Neural cell (in vitro differentiated cells): ENCODE measurements at regions not wholly inside any gene's neighbourhood (a gene's known extent, or its start where the extent isn't known, plus 50 kb on each side); places are given as distances from the start of the nearest gene placed in this dataset.

Experiments
- H2AFZ ChIP-seq: fragments of 200-600, 300-800 bp; sonication (generic), shearing (Covaris generic); 2 replicates; pipeline ENCODE4 v1.6.0; 2014; ENCODE audit warnings: low read depth, mild to moderate bottlenecking, antibody characterized with exemption, low read length, moderate library complexity
- H3F3A ChIP-seq: fragments of 200-600 bp; shearing (Covaris generic); 2 replicates; pipeline ENCODE4 v1.6.1; 2016; ENCODE audit warnings: mild to moderate bottlenecking, moderate library complexity, mixed read lengths, antibody characterized with exemption, low read length; ENCODE audit not compliant: insufficient read depth, poor library complexity, severe bottlenecking
- H3K27ac ChIP-seq: fragments of 200-600, 300-800 bp; sonication (generic), shearing (Covaris generic); 2 replicates; pipeline ENCODE4 v1.5.1; 2014; ENCODE audit warnings: mild to moderate bottlenecking, low read length, moderate library complexity
- H3K27me3 ChIP-seq: fragments of 300-800, 200-600 bp; sonication (generic), shearing (Covaris generic); 2 replicates; pipeline ENCODE4 v1.6.0; 2014; ENCODE audit warnings: mild to moderate bottlenecking, low read depth, low read length, moderate library complexity; ENCODE audit not compliant: insufficient read depth
- H3K36me3 ChIP-seq: fragments of 300-800, 200-600 bp; sonication (generic), shearing (Covaris generic); 2 replicates; pipeline ENCODE4 v1.5.1; 2014; ENCODE audit warnings: mild to moderate bottlenecking, antibody characterized with exemption, low read length, moderate library complexity; ENCODE audit not compliant: insufficient read depth
- H3K4me2 ChIP-seq: fragments of 300-800, 200-600 bp; sonication (generic), shearing (Covaris generic); 2 replicates; pipeline ENCODE4 v1.6.0; 2014; ENCODE audit warnings: mild to moderate bottlenecking, low read length
- H3K4me3 ChIP-seq: fragments of 300-800, 200-600 bp; sonication (generic), shearing (Covaris generic); 2 replicates; pipeline ENCODE4 v1.5.1; 2014; ENCODE audit warnings: mild to moderate bottlenecking, low read length, moderate library complexity
- H3K79me2 ChIP-seq: fragments of 200-600 bp; shearing (Covaris generic); replicated peaks from 2 replicates; pipeline ENCODE4 v1.6.0; 2014; ENCODE audit warnings: mild to moderate bottlenecking, low read length, moderate library complexity; ENCODE audit not compliant: insufficient read depth
- H3K9ac ChIP-seq: fragments of 300-800, 200-600 bp; sonication (generic), shearing (Covaris generic); 2 replicates; pipeline ENCODE4 v1.6.1; 2016; ENCODE audit warnings: mild to moderate bottlenecking, low read length, mixed read lengths
- H3K9me2 ChIP-seq: fragments of 200-600 bp; shearing (Covaris generic); 2 replicates; pipeline ENCODE4 v1.6.1; 2016; ENCODE audit warnings: mild to moderate bottlenecking, low read length, mixed read lengths; ENCODE audit not compliant: insufficient read depth
- H3K9me3 ChIP-seq: fragments of 200-600, 300-800 bp; sonication (generic), shearing (Covaris generic); 2 replicates; pipeline ENCODE4 v1.6.1; 2016; ENCODE audit warnings: mild to moderate bottlenecking, mixed run types, low read length, moderate library complexity, mixed read lengths
- H4K20me1 ChIP-seq: fragments of 200-600 bp; shearing (Covaris generic); 2 replicates; pipeline ENCODE4 v1.6.1; 2016; ENCODE audit warnings: mild to moderate bottlenecking, mixed run types; ENCODE audit not compliant: insufficient read depth
- EP300 ChIP-seq: fragments of 450-650 bp; conservative IDR thresholded peaks from 2 replicates; pipeline ENCODE4 v1.6.1; 2014; ENCODE audit warnings: antibody characterized with exemption, mild to moderate bottlenecking, moderate library complexity; ENCODE audit not compliant: poor library complexity, severe bottlenecking
- EZH2 ChIP-seq: fragments of 200-600, 300-800 bp; shearing (Covaris generic), sonication (generic); IDR thresholded peaks from 2 replicates; pipeline ENCODE4 v1.6.1; 2014; ENCODE audit warnings: antibody characterized with exemption, low read length, borderline replicate concordance, mild to moderate bottlenecking; ENCODE audit not compliant: insufficient read depth, poor library complexity, severe bottlenecking
- MXI1 ChIP-seq: fragments of 450-650 bp; conservative IDR thresholded peaks from 2 replicates; pipeline ENCODE4 v1.6.1; 2014; ENCODE audit warnings: antibody characterized with exemption, mild to moderate bottlenecking; ENCODE audit not compliant: poor library complexity, severe bottlenecking
- POLR2AphosphoS5 ChIP-seq: IDR thresholded peaks from 2 replicates; pipeline ENCODE4 v1.6.1; 2012
- RAD21 ChIP-seq: fragments of 450-650 bp; conservative IDR thresholded peaks from 2 replicates; pipeline ENCODE4 v1.6.1; 2014; ENCODE audit warnings: antibody characterized with exemption, mild to moderate bottlenecking, moderate library complexity
- SMC3 ChIP-seq: fragments of 450-650 bp; conservative IDR thresholded peaks from 2 replicates; pipeline ENCODE4 v1.6.1; 2014; ENCODE audit warnings: antibody characterized with exemption, mild to moderate bottlenecking, moderate library complexity; ENCODE audit not compliant: poor library complexity
- TAF1 ChIP-seq: IDR thresholded peaks from 2 replicates; pipeline ENCODE4 v1.6.1; 2012; ENCODE audit warnings: low read depth
- TF ChIP-seq, protein P1 (sequence below): fragments of 450-650 bp; IDR thresholded peaks from 2 replicates; pipeline ENCODE4 v1.5.1; 2014; ENCODE audit warnings: antibody characterized with exemption, mild to moderate bottlenecking, moderate library complexity; ENCODE audit not compliant: poor library complexity, severe bottlenecking
- TF ChIP-seq, protein P2 (sequence below): IDR thresholded peaks from 2 replicates; pipeline ENCODE4 v1.6.1; 2012; ENCODE audit warnings: borderline replicate concordance

DNA sequence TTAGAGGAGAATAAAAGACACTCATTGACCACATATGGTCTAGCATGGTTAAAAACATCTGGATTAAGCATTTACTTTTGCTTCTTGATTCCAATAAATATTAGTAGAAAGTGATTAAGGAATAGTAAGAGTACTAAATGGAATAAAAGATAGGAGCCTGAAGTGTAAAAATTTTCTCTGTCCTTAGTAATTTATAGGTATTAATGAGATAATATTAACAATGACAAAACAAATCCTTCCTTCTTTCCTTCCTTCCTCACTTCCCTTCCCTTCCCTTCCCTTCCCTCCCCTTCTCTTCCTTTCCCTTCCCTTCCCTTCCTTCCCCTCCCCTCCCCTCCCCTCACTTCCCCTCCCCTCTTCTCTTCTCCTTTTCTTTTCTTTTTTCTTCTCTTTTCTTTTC is 797.5 kb upstream of the NRXN1 start:
- Histone ChIP-seq H4K20me1 (no peaks in the 10 kb centered on the region), H3F3A (no peaks in the 10 kb centered on the region), H3K79me2 (no peaks in the 10 kb centered on the region), H3K4me3 (no peak overlapping the region), H3K27ac (no peak overlapping the region), H2AFZ (no peak overlapping the region), H3K9ac (no peak overlapping the region), H3K36me3 (no peaks in the 10 kb centered on the region), H3K9me2 (no peaks in the 10 kb centered on the region), H3K9me3 (no peaks in the 10 kb centered on the region), H3K4me2 (no peak overlapping the region), H3K27me3 (no peaks in the 10 kb centered on the region)
- TF ChIP-seq, protein P1, sequence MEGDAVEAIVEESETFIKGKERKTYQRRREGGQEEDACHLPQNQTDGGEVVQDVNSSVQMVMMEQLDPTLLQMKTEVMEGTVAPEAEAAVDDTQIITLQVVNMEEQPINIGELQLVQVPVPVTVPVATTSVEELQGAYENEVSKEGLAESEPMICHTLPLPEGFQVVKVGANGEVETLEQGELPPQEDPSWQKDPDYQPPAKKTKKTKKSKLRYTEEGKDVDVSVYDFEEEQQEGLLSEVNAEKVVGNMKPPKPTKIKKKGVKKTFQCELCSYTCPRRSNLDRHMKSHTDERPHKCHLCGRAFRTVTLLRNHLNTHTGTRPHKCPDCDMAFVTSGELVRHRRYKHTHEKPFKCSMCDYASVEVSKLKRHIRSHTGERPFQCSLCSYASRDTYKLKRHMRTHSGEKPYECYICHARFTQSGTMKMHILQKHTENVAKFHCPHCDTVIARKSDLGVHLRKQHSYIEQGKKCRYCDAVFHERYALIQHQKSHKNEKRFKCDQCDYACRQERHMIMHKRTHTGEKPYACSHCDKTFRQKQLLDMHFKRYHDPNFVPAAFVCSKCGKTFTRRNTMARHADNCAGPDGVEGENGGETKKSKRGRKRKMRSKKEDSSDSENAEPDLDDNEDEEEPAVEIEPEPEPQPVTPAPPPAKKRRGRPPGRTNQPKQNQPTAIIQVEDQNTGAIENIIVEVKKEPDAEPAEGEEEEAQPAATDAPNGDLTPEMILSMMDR, result no peak
- TF ChIP-seq EZH2 (no peak), TAF1 (no peak)
- TF ChIP-seq, protein P2, sequence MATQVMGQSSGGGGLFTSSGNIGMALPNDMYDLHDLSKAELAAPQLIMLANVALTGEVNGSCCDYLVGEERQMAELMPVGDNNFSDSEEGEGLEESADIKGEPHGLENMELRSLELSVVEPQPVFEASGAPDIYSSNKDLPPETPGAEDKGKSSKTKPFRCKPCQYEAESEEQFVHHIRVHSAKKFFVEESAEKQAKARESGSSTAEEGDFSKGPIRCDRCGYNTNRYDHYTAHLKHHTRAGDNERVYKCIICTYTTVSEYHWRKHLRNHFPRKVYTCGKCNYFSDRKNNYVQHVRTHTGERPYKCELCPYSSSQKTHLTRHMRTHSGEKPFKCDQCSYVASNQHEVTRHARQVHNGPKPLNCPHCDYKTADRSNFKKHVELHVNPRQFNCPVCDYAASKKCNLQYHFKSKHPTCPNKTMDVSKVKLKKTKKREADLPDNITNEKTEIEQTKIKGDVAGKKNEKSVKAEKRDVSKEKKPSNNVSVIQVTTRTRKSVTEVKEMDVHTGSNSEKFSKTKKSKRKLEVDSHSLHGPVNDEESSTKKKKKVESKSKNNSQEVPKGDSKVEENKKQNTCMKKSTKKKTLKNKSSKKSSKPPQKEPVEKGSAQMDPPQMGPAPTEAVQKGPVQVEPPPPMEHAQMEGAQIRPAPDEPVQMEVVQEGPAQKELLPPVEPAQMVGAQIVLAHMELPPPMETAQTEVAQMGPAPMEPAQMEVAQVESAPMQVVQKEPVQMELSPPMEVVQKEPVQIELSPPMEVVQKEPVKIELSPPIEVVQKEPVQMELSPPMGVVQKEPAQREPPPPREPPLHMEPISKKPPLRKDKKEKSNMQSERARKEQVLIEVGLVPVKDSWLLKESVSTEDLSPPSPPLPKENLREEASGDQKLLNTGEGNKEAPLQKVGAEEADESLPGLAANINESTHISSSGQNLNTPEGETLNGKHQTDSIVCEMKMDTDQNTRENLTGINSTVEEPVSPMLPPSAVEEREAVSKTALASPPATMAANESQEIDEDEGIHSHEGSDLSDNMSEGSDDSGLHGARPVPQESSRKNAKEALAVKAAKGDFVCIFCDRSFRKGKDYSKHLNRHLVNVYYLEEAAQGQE, result no peak

DNA sequence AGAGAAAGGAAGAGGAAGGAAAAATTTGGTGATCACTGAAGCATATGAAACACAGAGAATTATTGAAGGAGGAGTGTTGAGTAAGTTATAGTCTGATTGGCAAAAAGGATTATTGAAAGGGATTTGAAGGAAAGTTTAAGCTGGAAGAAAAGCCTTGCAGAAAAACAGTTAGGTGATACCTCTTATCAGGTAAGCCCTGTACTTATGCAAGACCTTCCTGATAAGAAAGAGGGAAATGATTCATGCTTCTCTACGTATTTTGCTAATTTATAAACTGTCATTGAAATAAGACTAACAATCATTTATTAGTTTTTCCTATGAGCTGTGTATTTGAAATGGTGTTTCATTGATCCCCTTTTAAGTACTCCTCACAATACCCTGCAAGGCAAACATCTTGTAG is 793.9 kb upstream of the NRXN1 start:
- H2AFZ ChIP-seq, result no peak overlapping the region
- H3K9ac ChIP-seq, result no peak overlapping the region
- no peaks in the 10 kb centered on the region for H3K36me3 ChIP-seq
- H3K9me2 ChIP-seq, result no peaks in the 10 kb centered on the region
- no peak overlapping the region for H3K27ac ChIP-seq
- no peaks in the 10 kb centered on the region for H3F3A ChIP-seq
- H3K4me2 ChIP-seq, result no peak overlapping the region
- no peaks in the 10 kb centered on the region for H4K20me1 ChIP-seq
- no peaks in the 10 kb centered on the region for H3K9me3 ChIP-seq
- H3K4me3 ChIP-seq, result no peak overlapping the region
- H3K79me2 ChIP-seq, result no peaks in the 10 kb centered on the region
- no peaks in the 10 kb centered on the region for H3K27me3 ChIP-seq
- TF ChIP-seq, protein P1, result no peak
- TF ChIP-seq EP300 (no peak), EZH2 (no peak), RAD21 (no peak), SMC3 (no peak), TAF1 (no peak), POLR2AphosphoS5 (no peak), MXI1 (no peak)
- TF ChIP-seq, protein P2, result no peak
